ENCODE measurements at regions not wholly inside any gene's neighbourhood (a gene's known extent, or its start where the extent isn't known, plus 50 kb on each side); places are given as distances from the start of the nearest gene placed in this dataset.

GRCh38 chr13:37481011-37481884 lies 117.3 kb downstream of the POSTN start:
- TF ChIP-seq PRDM1 (tag by site-specific recombination; IDR thresholded peaks at IDR 0.05) (no peak), ZBTB17 (tag by site-specific recombination; IDR thresholded peaks at IDR 0.05) (peak; percentile 75)
- no peak overlapping the region for H3K27ac ChIP-seq (ENCODE audit: extremely low read depth, low read depth, low read length)
- H3K4me3 ChIP-seq (ENCODE audit: low read depth, low read length), result no peak overlapping the region
- H3K4me1 ChIP-seq (ENCODE audit: control insufficient read depth, insufficient read depth, low read length), result no peaks in the 10 kb centered on the region; the same call in 1 of the 2 replicates
- no peaks in the 10 kb centered on the region for H3K9me3 ChIP-seq (ENCODE audit: control insufficient read depth, insufficient read depth, low read depth, low read length)
- H3K36me3 ChIP-seq (ENCODE audit: control insufficient read depth in 2 of 2, insufficient read depth in 1 of 2, low read length in 2 of 2), result no peaks in the 10 kb centered on the region
- POLR2A ChIA-PET, result no interaction called here
- CTCF ChIA-PET, result interaction anchor here (0.6 kb wide), 1 partner anchor 122 kb away, joined by 4 read pairs; no protein-coding TSS in a partner anchor

GRCh38 chr13:37479916-37480315 lies 118.7 kb downstream of the POSTN start:
- Histone ChIP-seq H3K4me3 (ENCODE audit: low read depth, low read length) (no peak overlapping the region), H3K36me3 (ENCODE audit: control insufficient read depth in 2 of 2, insufficient read depth in 1 of 2, low read length in 2 of 2) (no peaks in the 10 kb centered on the region), H3K9me3 (ENCODE audit: control insufficient read depth, insufficient read depth, low read depth, low read length) (no peaks in the 10 kb centered on the region), H3K4me1 (ENCODE audit: control insufficient read depth, insufficient read depth, low read length) (no peaks in the 10 kb centered on the region), H3K27ac (ENCODE audit: extremely low read depth, low read depth, low read length) (no peak overlapping the region)
- TF ChIP-seq ZNF398 (tag by site-specific recombination; IDR thresholded peaks at IDR 0.05) (no peak), ZNF221 (tag by site-specific recombination; IDR thresholded peaks at IDR 0.05; ENCODE audit: borderline replicate concordance) (no peak), ZNF555 (tag by site-specific recombination; conservative IDR thresholded peaks at IDR 0.05) (no peak)
- CTCF ChIA-PET, result no interaction called here
- POLR2A ChIA-PET, result no interaction called here

- H3K36me3 ChIP-seq (ENCODE audit: control insufficient read depth in 2 of 2, insufficient read depth in 1 of 2, low read length in 2 of 2), result no peaks in the 10 kb centered on the region
- H3K9me3 ChIP-seq (ENCODE audit: control insufficient read depth, insufficient read depth, low read depth, low read length), result no peaks in the 10 kb centered on the region
- H3K4me3 ChIP-seq (ENCODE audit: low read depth, low read length), result no peak overlapping the region
- ChIA-PET CTCF (no interaction called here), POLR2A (no interaction called here)
- H3K4me1 ChIP-seq (ENCODE audit: control insufficient read depth, insufficient read depth, low read length), result no peaks in the 10 kb centered on the region
- TF ChIP-seq ZSCAN16 (tag by site-specific recombination; IDR thresholded peaks at IDR 0.05) (no peak), KLF1 (tag by site-specific recombination; IDR thresholded peaks at IDR 0.05) (no peak), ZNF518A (tag by site-specific recombination; conservative IDR thresholded peaks at IDR 0.05; ENCODE audit: low read depth) (no peak), SP2 (tag by site-specific recombination; IDR thresholded peaks at IDR 0.05) (no peak)
- H3K27ac ChIP-seq (ENCODE audit: extremely low read depth, low read depth, low read length), result no peak overlapping the region
These were observed 121.7 kb downstream of the POSTN start for GRCh38 chr13:37476874-37477273.

GRCh38 chr13:37475966-37476365 lies 122.6 kb downstream of the POSTN start:
- TF ChIP-seq ZNF394 (tag by site-specific recombination; IDR thresholded peaks at IDR 0.05; ENCODE audit: borderline replicate concordance), result no peak
- no peak overlapping the region for H3K27ac ChIP-seq (ENCODE audit: extremely low read depth, low read depth, low read length)
- CTCF ChIA-PET, result no interaction called here
- no peak overlapping the region for H3K4me3 ChIP-seq (ENCODE audit: low read depth, low read length)
- H3K9me3 ChIP-seq (ENCODE audit: control insufficient read depth, insufficient read depth, low read depth, low read length), result no peaks in the 10 kb centered on the region
- no peaks in the 10 kb centered on the region for H3K4me1 ChIP-seq (ENCODE audit: control insufficient read depth, insufficient read depth, low read length)
- no peaks in the 10 kb centered on the region for H3K36me3 ChIP-seq (ENCODE audit: control insufficient read depth in 2 of 2, insufficient read depth in 1 of 2, low read length in 2 of 2)
- POLR2A ChIA-PET, result no interaction called here

All from HEK293 (cell line).